Muscle of leg (tissue), 3 donors: ENCODE measurements at regions not wholly inside any gene's neighbourhood (a gene's known extent, or its start where the extent isn't known, plus 50 kb on each side); places are given as distances from the start of the nearest gene placed in this dataset.

Experiments
- DNase-seq: peaks from one replicate; pipeline ENCODE4 v3.0.0; 2013
- H3K27ac ChIP-seq: one replicate; pipeline ENCODE4 v1.5.1; 2013; ENCODE audit warnings: mild to moderate bottlenecking, low read length, control low read depth
- H3K27me3 ChIP-seq: one replicate; pipeline ENCODE4 v1.6.1; 2013; ENCODE audit warnings: low read length; ENCODE audit not compliant: control insufficient read depth, insufficient read depth
- H3K36me3 ChIP-seq: one replicate; pipeline ENCODE4 v1.6.1; 2013; ENCODE audit warnings: low read length; ENCODE audit not compliant: control insufficient read depth, insufficient read depth
- H3K4me1 ChIP-seq: one replicate; pipeline ENCODE4 v1.6.1; 2013; ENCODE audit warnings: low read length; ENCODE audit not compliant: control insufficient read depth, insufficient read depth
- H3K4me3 ChIP-seq: one replicate; pipeline ENCODE4 v1.5.1; 2013; ENCODE audit warnings: low read length, control low read depth
- H3K9me3 ChIP-seq: replicated peaks from 2 replicates; pipeline ENCODE4 v1.6.1; 2013; ENCODE audit warnings: low read depth, low read length; ENCODE audit not compliant: control insufficient read depth
- WGBS: methylation state at CpG from one replicate; pipeline ENCODE4 v1.1.5; 2013; ENCODE audit warnings: missing lambda C conversion rate; ENCODE audit not compliant: insufficient coverage; 5-methylcytosine and 5-hydroxymethylcytosine counted together

GRCh38 chr13:76004416-76004815 is 368.3 kb downstream of the LMO7 start:
- H3K27ac ChIP-seq, result no peak overlapping the region
- H3K4me1 ChIP-seq, result no peaks in the 10 kb centered on the region
- WGBS, result no CpG with 5 or more reads among the region's 2 CpGs
- H3K27me3 ChIP-seq, result no peaks in the 10 kb centered on the region
- H3K36me3 ChIP-seq, result no peaks in the 10 kb centered on the region
- no peaks in the 10 kb centered on the region for H3K9me3 ChIP-seq
- no peak overlapping the region for H3K4me3 ChIP-seq
- no peak for DNase-seq

- no peaks in the 10 kb centered on the region for H3K4me1 ChIP-seq
- no peak overlapping the region for H3K27ac ChIP-seq
- H3K4me3 ChIP-seq, result no peak overlapping the region
- WGBS, result no CpG with 5 or more reads among the region's 1 CpG
- no peaks in the 10 kb centered on the region for H3K36me3 ChIP-seq
- DNase-seq, result no peak
- H3K9me3 ChIP-seq, result no peaks in the 10 kb centered on the region
- no peaks in the 10 kb centered on the region for H3K27me3 ChIP-seq
These were observed 364.0 kb downstream of the LMO7 start for GRCh38 chr13:76000131-76000530.

GRCh38 chr13:75996582-75996981 is 360.5 kb downstream of the LMO7 start:
- no peak for DNase-seq
- H3K4me1 ChIP-seq, result no peaks in the 10 kb centered on the region
- no peaks in the 10 kb centered on the region for H3K27me3 ChIP-seq
- no peak overlapping the region for H3K27ac ChIP-seq
- no peaks in the 10 kb centered on the region for H3K9me3 ChIP-seq
- no CpG with 5 or more reads among the region's 2 CpGs for WGBS
- no peaks in the 10 kb centered on the region for H3K36me3 ChIP-seq
- H3K4me3 ChIP-seq, result no peak overlapping the region

- no peak for DNase-seq
- Histone ChIP-seq H3K4me3 (no peak overlapping the region), H3K27ac (no peak overlapping the region), H3K4me1 (no peaks in the 10 kb centered on the region), H3K36me3 (no peaks in the 10 kb centered on the region), H3K9me3 (no peaks in the 10 kb centered on the region), H3K27me3 (no peaks in the 10 kb centered on the region)
- no CpG with 5 or more reads among the region's 2 CpGs for WGBS
These were observed 359.8 kb downstream of the LMO7 start for GRCh38 chr13:75995966-75996365.

- Histone ChIP-seq H3K36me3 (no peaks in the 10 kb centered on the region), H3K9me3 (no peaks in the 10 kb centered on the region), H3K27ac (no peak overlapping the region), H3K4me3 (no peak overlapping the region), H3K27me3 (no peaks in the 10 kb centered on the region), H3K4me1 (no peaks in the 10 kb centered on the region)
- DNase-seq, result no peak
- WGBS, result 92% methylated on average over 8 of the region's 8 CpGs
These were observed 357.7 kb downstream of the LMO7 start for GRCh38 chr13:75993823-75994222.

- Histone ChIP-seq H3K36me3 (no peaks in the 10 kb centered on the region), H3K4me3 (no peak overlapping the region), H3K27me3 (no peaks in the 10 kb centered on the region), H3K4me1 (no peaks in the 10 kb centered on the region), H3K27ac (no peak overlapping the region), H3K9me3 (no peaks in the 10 kb centered on the region)
- no CpG with 5 or more reads among the region's 3 CpGs for WGBS
- no peak for DNase-seq
These were observed 357.1 kb downstream of the LMO7 start for GRCh38 chr13:75993241-75993640.

- Histone ChIP-seq H3K9me3 (no peaks in the 10 kb centered on the region), H3K27ac (no peak overlapping the region), H3K4me3 (no peak overlapping the region), H3K27me3 (no peaks in the 10 kb centered on the region), H3K4me1 (no peaks in the 10 kb centered on the region), H3K36me3 (no peaks in the 10 kb centered on the region)
- DNase-seq, result no peak
- WGBS, result 100% methylated on average over 1 of the region's 1 CpG
These were observed 350.7 kb downstream of the LMO7 start for GRCh38 chr13:75986818-75987217.

GRCh38 chr13:75985132-75985531 is 349.0 kb downstream of the LMO7 start:
- no CpG with 5 or more reads among the region's 1 CpG for WGBS
- no peaks in the 10 kb centered on the region for H3K36me3 ChIP-seq
- DNase-seq, result no peak
- H3K4me3 ChIP-seq, result no peak overlapping the region
- no peak overlapping the region for H3K27ac ChIP-seq
- no peaks in the 10 kb centered on the region for H3K9me3 ChIP-seq
- no peaks in the 10 kb centered on the region for H3K27me3 ChIP-seq
- H3K4me1 ChIP-seq, result no peaks in the 10 kb centered on the region

GRCh38 chr13:75978818-75979217 is 342.7 kb downstream of the LMO7 start:
- H3K4me1 ChIP-seq, result no peaks in the 10 kb centered on the region
- no peak overlapping the region for H3K4me3 ChIP-seq
- no peak overlapping the region for H3K27ac ChIP-seq
- no peaks in the 10 kb centered on the region for H3K27me3 ChIP-seq
- no peaks in the 10 kb centered on the region for H3K36me3 ChIP-seq
- DNase-seq, result no peak
- no peaks in the 10 kb centered on the region for H3K9me3 ChIP-seq

- 75% methylated on average over 2 of the region's 4 CpGs for WGBS
- Histone ChIP-seq H3K9me3 (no peaks in the 10 kb centered on the region), H3K36me3 (no peaks in the 10 kb centered on the region), H3K4me3 (no peak overlapping the region), H3K27me3 (no peaks in the 10 kb centered on the region), H3K27ac (no peak overlapping the region), H3K4me1 (no peaks in the 10 kb centered on the region)
- DNase-seq, result no peak
These were observed 332.1 kb downstream of the LMO7 start for GRCh38 chr13:75968103-75968838.

- no peaks in the 10 kb centered on the region for H3K4me1 ChIP-seq
- DNase-seq, result no peak
- no peak overlapping the region for H3K4me3 ChIP-seq
- WGBS, result 46% methylated on average over 2 of the region's 4 CpGs
- H3K9me3 ChIP-seq, result no peaks in the 10 kb centered on the region
- H3K27ac ChIP-seq, result no peak overlapping the region
- H3K27me3 ChIP-seq, result no peaks in the 10 kb centered on the region
- H3K36me3 ChIP-seq, result no peaks in the 10 kb centered on the region
These were observed 327.2 kb downstream of the LMO7 start for GRCh38 chr13:75963302-75963701.
